DMS153 treated with DMSO at 0.1 percent for 48 hours (cell line): ENCODE measurements at regions not wholly inside any gene's neighbourhood (a gene's known extent, or its start where the extent isn't known, plus 50 kb on each side); places are given as distances from the start of the nearest gene placed in this dataset.
A peak's percentile ranks its signal among the peaks of the same experiment; 100 is the strongest.
"Not testable (repeated sequence)": the region's sequence is repeated elsewhere in the genome, so short reads cannot be mapped to it uniquely, and the experiment has no call there.

Source experiments
- DNase-seq: peaks from one replicate; lab custom pipeline; 2025; ENCODE audit not compliant: unreplicated experiment; lab: John Stamatoyannopoulos, UW

GRCh38 chr3:3689601-3690375 lies 109.4 kb upstream of the LRRN1 start:
- DNase-seq, result no peak

GRCh38 chr3:3686907-3687648 lies 112.2 kb upstream of the LRRN1 start:
- DNase-seq, result no peak

GRCh38 chr3:3685721-3686120 lies 113.5 kb upstream of the LRRN1 start:
- DNase-seq, result no peak

- no peak for DNase-seq
Measured at GRCh38 chr3:3683261-3683660, 116.0 kb upstream of the LRRN1 start.

- no peak for DNase-seq
Measured at GRCh38 chr3:3675801-3676200, 123.4 kb upstream of the LRRN1 start.

- DNase-seq, result no peak
Measured at GRCh38 chr3:3675186-3675585, 124.0 kb upstream of the LRRN1 start.

- DNase-seq, result no peak
Measured at GRCh38 chr3:3666664-3667063, 132.6 kb upstream of the LRRN1 start.

GRCh38 chr3:3665961-3666640 lies 133.1 kb upstream of the LRRN1 start:
- peak; percentile 0 for DNase-seq

GRCh38 chr3:3665546-3665945 lies 133.7 kb upstream of the LRRN1 start:
- DNase-seq, result no peak

GRCh38 chr3:3664935-3665334 lies 134.3 kb upstream of the LRRN1 start:
- no peak for DNase-seq

- no peak for DNase-seq
Measured at GRCh38 chr3:3662610-3663009, 136.6 kb upstream of the LRRN1 start.

- DNase-seq, result no peak
Measured at GRCh38 chr3:3654916-3655315, 144.3 kb upstream of the LRRN1 start.

- no peak for DNase-seq
Measured at GRCh38 chr3:3648988-3649679, 150.1 kb upstream of the LRRN1 start.

- no peak for DNase-seq
Measured at GRCh38 chr3:3646934-3647333, 152.3 kb upstream of the LRRN1 start.

- not testable (repeated sequence) for DNase-seq
Measured at GRCh38 chr3:3646103-3646844, 153.0 kb upstream of the LRRN1 start.

- DNase-seq, result no peak
Measured at GRCh38 chr3:3641877-3642455, 157.3 kb upstream of the LRRN1 start.

GRCh38 chr3:3639078-3639477 lies 160.2 kb upstream of the LRRN1 start:
- no peak for DNase-seq

GRCh38 chr3:3636815-3637214 lies 162.4 kb upstream of the LRRN1 start:
- no peak for DNase-seq

GRCh38 chr3:3635109-3635508 lies 164.1 kb upstream of the LRRN1 start:
- no peak for DNase-seq

- no peak for DNase-seq
Measured at GRCh38 chr3:3634326-3634725, 164.9 kb upstream of the LRRN1 start.
